ENCODE measurements at regions not wholly inside any gene's neighbourhood (a gene's known extent, or its start where the extent isn't known, plus 50 kb on each side); places are given as distances from the start of the nearest gene placed in this dataset.

- no peak for DNase-seq
Observed at GRCh38 chr13:57224414-57224813, 57.4 kb downstream of the PRR20E start.

GRCh38 chr13:57250472-57250871 lies 83.5 kb downstream of the PRR20E start:
- DNase-seq, result no peak

DNA sequence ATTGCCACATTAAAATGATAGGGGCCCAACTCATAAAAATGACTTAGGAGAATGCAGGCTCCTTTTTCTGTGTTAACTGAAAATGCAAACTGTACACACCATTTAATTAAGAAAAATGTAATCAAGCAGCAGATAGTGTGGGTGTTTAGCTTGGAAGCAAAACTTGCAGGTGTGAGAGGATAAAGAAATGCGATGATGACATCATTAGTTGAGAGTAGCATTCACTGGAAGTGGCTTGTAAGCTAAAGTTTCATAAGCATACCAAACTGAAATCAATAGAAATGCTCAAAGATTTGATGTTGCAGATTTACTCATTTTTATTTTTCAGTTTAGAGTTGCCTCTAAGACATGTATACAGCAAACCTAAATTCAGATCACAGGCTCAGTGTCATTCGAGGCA lies 86.6 kb downstream of the PRR20E start:
- no peak for DNase-seq

GRCh38 chr13:57264965-57265364 lies 98.0 kb downstream of the PRR20E start:
- DNase-seq, result no peak

- DNase-seq, result no peak
Observed at GRCh38 chr13:57270493-57270892, 103.5 kb downstream of the PRR20E start.

DNA sequence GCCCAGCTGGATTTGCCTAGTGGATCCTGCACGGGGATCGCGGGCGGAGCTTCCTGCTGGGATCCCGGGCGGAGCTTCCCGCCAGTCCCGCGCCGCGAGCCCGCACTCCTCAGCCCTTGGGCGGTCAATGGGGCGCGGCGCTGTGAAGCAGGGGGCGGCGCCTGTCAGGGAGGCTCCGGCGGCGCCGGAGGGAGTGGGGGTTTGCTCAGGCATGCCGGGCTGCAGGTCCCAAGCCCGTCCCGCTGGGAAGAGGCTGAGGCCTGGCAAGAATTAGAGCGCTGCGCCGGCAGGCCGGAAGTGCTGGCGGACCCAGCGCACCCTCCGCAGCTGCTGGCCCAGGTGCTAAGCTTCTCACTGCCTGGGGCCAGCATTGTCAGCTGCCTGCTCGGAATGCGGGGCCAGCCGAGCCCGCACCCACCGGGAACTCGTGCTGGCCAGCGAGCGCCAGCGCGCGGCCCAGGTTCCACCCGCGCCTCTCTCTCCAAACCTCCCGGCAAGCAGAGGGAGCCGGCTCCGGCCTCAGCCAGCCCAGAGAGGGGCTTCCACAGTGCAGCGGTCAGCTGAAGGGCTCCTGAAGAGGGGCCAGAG lies 119.6 kb downstream of the PRR20E start:
- no peak for DNase-seq

- no peak for DNase-seq
Observed at GRCh38 chr13:57302604-57303003, 135.6 kb downstream of the PRR20E start.

DNA sequence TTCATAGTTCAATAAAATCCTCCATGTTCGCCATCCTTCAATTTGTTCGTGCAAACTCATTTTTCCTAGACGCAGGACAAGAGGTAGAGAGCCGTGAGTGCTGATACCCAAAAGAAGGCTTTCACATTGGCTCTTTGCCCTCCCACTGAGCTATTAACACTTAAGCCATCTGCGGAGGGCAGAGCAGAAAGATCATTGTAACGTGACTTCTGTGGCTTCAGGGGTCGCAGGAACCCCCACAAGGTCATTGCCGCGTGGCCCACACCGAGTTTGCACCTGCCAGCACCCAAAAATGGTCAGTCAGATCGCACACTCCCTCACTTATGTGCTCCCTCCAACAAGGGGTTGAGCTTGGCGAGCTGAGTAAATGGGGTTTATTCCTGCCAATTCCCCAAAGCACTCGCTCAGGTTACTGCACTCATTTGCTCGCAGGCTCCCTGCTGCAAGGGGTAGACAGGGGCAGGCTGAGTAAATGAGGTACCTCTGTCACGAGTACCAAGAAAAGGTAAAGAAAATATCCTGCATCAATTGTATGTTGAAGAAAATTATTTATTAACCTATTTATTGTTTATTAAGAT lies 144.1 kb downstream of the PRR20E start:
- no peak for DNase-seq

DNA sequence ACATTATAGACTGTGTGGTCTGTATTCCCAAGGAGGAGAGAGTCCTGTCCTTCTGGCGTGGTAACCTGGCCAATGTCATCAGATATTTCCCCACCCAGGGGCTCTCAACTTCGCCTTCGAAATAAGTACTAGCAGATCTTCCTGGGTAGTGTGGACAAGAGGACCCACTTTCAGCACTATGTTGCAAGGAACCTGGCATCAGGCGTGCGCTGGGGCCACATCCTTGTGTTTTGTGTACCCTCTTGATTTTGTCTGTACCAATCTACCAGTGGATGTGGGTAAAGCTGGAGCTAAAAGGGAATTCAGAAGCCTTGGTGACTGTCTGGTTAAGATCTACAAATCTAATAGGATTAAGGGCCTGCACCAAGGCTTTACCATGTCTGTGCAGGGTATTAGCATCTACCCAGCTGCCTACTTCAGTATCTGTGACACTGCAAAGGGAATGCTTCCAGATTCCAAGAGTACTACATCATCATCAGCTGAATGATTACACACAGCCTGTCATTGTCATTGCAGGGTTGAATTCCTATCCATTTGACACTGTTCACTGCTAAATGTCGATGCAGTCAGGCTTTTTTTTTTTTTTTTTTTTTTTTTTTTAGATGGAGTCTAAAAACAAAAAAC lies 148.0 kb downstream of the PRR20E start:
- no peak for DNase-seq

DNA sequence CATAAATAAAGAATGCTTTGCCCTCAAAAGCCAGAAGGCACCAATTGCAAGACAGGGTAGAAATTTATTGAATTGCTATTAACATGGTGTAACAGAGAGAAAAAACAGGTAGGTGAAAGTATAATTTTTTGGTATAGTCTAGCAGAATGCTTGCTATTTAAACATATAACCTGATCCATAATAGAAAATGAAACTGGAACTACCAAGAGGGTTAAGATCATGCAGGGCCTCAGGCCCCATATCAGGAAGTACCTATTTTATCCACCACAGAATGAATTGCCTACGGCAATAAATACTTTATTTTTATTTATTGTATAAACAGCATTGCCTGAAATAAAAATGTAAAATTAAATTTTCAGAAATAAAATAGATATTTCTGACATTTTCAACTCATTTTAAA lies 159.5 kb downstream of the PRR20E start:
- no peak for DNase-seq

- no peak for DNase-seq
Observed at GRCh38 chr13:57340878-57341277, 173.9 kb downstream of the PRR20E start.

DNA sequence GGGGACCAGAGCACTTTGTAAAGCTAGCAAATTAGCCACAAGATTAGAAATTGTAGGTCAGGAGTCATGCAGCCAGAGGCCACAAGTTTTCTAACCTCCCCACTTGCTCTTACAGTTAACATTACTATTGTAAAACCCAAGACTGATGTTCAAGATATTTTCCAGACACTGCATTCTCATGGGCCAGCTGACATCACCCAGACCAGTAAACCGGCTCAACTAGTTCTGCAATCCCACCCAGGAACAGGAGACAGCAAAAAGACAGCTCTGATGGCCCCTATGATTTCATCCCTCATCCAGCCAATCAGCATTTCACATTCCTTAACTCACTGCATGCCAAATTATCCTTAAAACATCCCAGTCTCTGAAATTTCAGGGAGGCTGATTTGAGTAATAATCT lies 178.5 kb downstream of the PRR20E start:
- DNase-seq, result no peak

GRCh38 chr13:57346786-57347185 lies 179.8 kb downstream of the PRR20E start:
- no peak for DNase-seq

DNA sequence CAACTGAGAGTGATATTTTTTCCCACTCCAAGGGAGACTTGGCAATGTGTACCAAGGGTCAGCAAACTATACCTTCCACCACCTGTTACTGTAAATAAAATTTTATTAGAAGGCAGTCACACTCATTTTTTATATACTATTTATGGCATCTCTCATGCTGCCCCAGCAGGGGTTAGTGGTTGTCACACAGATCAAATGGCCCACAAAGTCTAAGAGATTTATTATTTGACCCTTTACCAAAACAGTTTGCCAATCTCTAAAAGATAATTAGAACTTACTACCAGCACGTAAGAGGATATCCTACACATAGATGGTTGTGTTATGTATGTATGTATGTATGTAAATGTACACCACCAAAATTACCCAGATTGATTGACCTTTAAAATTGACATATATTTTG lies 185.1 kb downstream of the PRR20E start:
- no peak for DNase-seq

GRCh38 chr13:57353831-57354230 lies 186.8 kb downstream of the PRR20E start:
- no peak for DNase-seq

- DNase-seq, result no peak
Observed at GRCh38 chr13:57375876-57376275, 208.9 kb downstream of the PRR20E start.

GRCh38 chr13:57408312-57408711 lies 223.2 kb upstream of the PCDH17 start:
- no peak for DNase-seq

- no peak for DNase-seq
Observed at GRCh38 chr13:57409121-57409520, 222.4 kb upstream of the PCDH17 start.

DNA sequence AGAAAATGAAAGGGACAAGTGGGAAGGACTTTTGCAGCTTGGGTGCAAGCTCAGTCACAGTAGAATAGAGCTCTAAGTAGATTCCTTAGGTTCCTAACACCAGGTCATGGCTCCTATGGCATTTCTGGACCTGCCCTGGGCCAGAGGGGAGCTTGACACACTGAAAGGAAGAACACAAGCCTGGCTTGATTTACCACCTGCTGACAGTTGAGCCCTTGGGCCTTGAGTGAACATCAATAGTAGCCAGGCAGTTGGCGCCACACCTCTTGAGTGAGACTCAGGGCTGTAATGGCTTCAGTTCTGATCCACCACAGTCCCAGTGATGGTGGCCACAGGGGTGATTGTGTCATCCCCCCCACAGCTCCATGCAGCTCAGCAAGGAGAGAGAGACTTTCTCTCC lies 221.9 kb upstream of the PCDH17 start:
- DNase-seq, result no peak

DNA sequence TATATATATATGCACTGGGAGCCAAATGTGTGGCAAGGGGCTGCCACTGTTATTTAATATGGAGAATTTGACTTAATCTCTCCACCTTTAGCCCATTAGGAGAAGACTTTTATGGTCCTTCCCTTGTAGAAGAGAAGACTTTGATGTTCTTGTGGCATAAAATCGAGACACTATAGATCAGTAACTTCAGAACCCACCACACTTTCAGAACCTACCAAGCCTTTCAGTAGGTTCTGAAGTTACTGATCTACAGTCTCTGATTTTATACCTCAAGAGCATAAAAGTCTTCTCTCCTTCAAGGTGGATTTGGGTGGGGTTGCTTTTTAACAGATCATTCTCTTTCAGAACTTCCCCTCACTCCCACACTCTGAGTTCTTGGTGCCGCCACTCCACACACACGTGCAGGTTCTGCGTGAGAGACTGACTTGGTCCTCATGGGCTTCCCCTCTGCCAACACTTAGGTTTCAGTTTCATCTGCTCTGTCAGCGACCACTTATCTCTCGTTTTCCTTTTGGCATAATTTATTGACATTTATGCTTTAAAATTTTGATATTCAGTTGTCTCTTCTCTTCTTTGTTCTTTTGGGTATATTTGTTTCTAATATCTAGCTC lies 213.4 kb upstream of the PCDH17 start:
- no peak for DNase-seq

- DNase-seq, result no peak
Observed at GRCh38 chr13:57424379-57424778, 207.2 kb upstream of the PCDH17 start.

GRCh38 chr13:57425531-57425930 lies 206.0 kb upstream of the PCDH17 start:
- DNase-seq, result no peak

- DNase-seq, result no peak
Observed at GRCh38 chr13:57437587-57437986, 194.0 kb upstream of the PCDH17 start.

DNA sequence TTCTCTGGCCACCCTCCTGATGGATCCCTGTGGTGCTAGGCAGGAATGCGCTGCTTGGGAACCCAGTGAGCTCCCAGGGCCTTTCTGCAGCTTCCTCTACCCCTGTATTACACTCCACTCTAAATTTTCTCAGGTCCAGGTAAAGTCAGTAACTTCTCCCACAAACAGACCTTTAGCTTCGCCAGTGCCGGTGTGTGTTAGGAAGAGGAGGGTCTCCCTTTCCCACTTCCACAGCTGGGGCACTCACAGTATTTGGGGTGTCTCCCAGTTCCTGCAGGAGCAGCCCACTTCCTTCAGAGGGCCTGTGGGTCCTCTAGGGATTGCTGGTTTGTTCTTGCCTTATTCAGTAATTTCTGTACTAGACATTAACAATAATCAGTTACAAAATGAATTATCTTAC lies 193.5 kb upstream of the PCDH17 start:
- DNase-seq, result no peak

- no peak for DNase-seq
Observed at GRCh38 chr13:57443494-57443893, 188.1 kb upstream of the PCDH17 start.

All from NCI-H748 treated with DMSO at 0.1 percent for 48 hours (cell line).